PFSK-1 (cell line): ENCODE measurements at regions not wholly inside any gene's neighbourhood (a gene's known extent, or its start where the extent isn't known, plus 50 kb on each side); places are given as distances from the start of the nearest gene placed in this dataset.

Source experiments
- POLR2AphosphoS5 ChIP-seq: IDR thresholded peaks from 2 replicates; pipeline ENCODE4 v1.6.1; 2012; ENCODE audit warnings: low read depth, mild to moderate bottlenecking, control low read depth, low read length, moderate library complexity
- SIN3A ChIP-seq: IDR thresholded peaks from 2 replicates; pipeline ENCODE4 v1.6.1; 2012; ENCODE audit warnings: mild to moderate bottlenecking, low read length, moderate library complexity, borderline replicate concordance; ENCODE audit not compliant: insufficient read depth
- TAF1 ChIP-seq: IDR thresholded peaks from 2 replicates; pipeline ENCODE4 v1.6.1; 2012; ENCODE audit warnings: low read length, control low read depth, borderline replicate concordance; ENCODE audit not compliant: insufficient read depth
- TF ChIP-seq, protein P1 (sequence below), 2 experiments: IDR thresholded peaks; 2 replicates each; pipeline versions ENCODE4 v1.6.1 to v1.8.0; 2011 to 2012; ENCODE audit warnings: low read depth in 2 of 2, low read length in 2 of 2, control low read depth in 1 of 2, inconsistent platforms in 1 of 2, mild to moderate bottlenecking in 1 of 2, moderate library complexity in 1 of 2; ENCODE audit not compliant: insufficient read depth in 1 of 2

DNA sequence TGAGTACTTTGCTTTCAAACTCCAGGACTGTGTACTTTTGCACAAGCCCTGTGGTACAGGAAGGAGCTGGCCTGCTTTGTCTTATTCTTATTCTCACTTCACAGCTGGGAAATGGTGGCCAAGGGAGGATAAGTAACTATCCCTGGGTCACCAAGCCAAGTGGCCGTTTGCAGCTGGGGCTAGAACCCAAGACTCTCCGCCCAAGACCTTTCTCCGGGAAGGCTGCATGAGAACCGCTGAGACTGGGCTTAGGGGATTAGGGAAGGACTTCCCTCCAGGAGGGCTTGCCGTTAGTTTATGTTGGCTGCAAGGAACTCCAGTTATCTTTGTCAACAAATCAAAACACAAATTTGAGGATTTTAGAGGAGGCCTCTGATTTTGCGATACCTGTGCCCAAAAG lies 109.5 kb upstream of the ADRA1D start:
- TF ChIP-seq, protein P1, sequence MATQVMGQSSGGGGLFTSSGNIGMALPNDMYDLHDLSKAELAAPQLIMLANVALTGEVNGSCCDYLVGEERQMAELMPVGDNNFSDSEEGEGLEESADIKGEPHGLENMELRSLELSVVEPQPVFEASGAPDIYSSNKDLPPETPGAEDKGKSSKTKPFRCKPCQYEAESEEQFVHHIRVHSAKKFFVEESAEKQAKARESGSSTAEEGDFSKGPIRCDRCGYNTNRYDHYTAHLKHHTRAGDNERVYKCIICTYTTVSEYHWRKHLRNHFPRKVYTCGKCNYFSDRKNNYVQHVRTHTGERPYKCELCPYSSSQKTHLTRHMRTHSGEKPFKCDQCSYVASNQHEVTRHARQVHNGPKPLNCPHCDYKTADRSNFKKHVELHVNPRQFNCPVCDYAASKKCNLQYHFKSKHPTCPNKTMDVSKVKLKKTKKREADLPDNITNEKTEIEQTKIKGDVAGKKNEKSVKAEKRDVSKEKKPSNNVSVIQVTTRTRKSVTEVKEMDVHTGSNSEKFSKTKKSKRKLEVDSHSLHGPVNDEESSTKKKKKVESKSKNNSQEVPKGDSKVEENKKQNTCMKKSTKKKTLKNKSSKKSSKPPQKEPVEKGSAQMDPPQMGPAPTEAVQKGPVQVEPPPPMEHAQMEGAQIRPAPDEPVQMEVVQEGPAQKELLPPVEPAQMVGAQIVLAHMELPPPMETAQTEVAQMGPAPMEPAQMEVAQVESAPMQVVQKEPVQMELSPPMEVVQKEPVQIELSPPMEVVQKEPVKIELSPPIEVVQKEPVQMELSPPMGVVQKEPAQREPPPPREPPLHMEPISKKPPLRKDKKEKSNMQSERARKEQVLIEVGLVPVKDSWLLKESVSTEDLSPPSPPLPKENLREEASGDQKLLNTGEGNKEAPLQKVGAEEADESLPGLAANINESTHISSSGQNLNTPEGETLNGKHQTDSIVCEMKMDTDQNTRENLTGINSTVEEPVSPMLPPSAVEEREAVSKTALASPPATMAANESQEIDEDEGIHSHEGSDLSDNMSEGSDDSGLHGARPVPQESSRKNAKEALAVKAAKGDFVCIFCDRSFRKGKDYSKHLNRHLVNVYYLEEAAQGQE (IDR thresholded peaks at IDR 0.05; ENCODE audit: insufficient read depth in 1 of 2, low read depth in 2 of 2, low read length in 2 of 2) = no peak
- no peak for TF ChIP-seq POLR2AphosphoS5
- no peak for TF ChIP-seq TAF1
- no peak for TF ChIP-seq SIN3A
